ENCODE measurements at regions not wholly inside any gene's neighbourhood (a gene's known extent, or its start where the extent isn't known, plus 50 kb on each side); places are given as distances from the start of the nearest gene placed in this dataset.

- H3K4me3 Mint-ChIP-seq = no peak overlapping the region
- no peak overlapping the region for H3K9ac ChIP-seq (ENCODE audit: extremely low read depth, low read length, poor library complexity, severe bottlenecking)
- peaks cover 6% of the 10 kb centered on the region for H3K9me3 ChIP-seq (ENCODE audit: control insufficient read depth, low read length)
- H3K36me3 ChIP-seq (ENCODE audit: control insufficient read depth, insufficient read depth, low read length) = no peaks in the 10 kb centered on the region
- no peak overlapping the region for H3K27ac ChIP-seq (ENCODE audit: low read depth, low read length)
- TF ChIP-seq, protein P1, sequence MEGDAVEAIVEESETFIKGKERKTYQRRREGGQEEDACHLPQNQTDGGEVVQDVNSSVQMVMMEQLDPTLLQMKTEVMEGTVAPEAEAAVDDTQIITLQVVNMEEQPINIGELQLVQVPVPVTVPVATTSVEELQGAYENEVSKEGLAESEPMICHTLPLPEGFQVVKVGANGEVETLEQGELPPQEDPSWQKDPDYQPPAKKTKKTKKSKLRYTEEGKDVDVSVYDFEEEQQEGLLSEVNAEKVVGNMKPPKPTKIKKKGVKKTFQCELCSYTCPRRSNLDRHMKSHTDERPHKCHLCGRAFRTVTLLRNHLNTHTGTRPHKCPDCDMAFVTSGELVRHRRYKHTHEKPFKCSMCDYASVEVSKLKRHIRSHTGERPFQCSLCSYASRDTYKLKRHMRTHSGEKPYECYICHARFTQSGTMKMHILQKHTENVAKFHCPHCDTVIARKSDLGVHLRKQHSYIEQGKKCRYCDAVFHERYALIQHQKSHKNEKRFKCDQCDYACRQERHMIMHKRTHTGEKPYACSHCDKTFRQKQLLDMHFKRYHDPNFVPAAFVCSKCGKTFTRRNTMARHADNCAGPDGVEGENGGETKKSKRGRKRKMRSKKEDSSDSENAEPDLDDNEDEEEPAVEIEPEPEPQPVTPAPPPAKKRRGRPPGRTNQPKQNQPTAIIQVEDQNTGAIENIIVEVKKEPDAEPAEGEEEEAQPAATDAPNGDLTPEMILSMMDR (conservative IDR thresholded peaks at IDR 0.05) = no peak
- no peaks in the 10 kb centered on the region for H3K36me3 Mint-ChIP-seq (ENCODE audit: low read depth)
- H3K4me3 ChIP-seq (ENCODE audit: low read length) = no peak overlapping the region
- no peak overlapping the region for H3K27ac Mint-ChIP-seq
- H3K4me1 ChIP-seq (ENCODE audit: control insufficient read depth, insufficient read depth, low read length) = no peaks in the 10 kb centered on the region
- no peak for DNase-seq
- H3K27me3 Mint-ChIP-seq (ENCODE audit: insufficient read depth) = peaks cover 18% of the 10 kb centered on the region
- no peaks in the 10 kb centered on the region for H3K27me3 ChIP-seq (ENCODE audit: control insufficient read depth, insufficient read depth, low read length, poor library complexity, severe bottlenecking)
- H3K9me3 Mint-ChIP-seq = peaks cover 4% of the 10 kb centered on the region
- no peaks in the 10 kb centered on the region for H3K4me1 Mint-ChIP-seq
Measured at GRCh38 chr12:105729926-105730325, 399.4 kb downstream of the C12orf75 start.

DNA sequence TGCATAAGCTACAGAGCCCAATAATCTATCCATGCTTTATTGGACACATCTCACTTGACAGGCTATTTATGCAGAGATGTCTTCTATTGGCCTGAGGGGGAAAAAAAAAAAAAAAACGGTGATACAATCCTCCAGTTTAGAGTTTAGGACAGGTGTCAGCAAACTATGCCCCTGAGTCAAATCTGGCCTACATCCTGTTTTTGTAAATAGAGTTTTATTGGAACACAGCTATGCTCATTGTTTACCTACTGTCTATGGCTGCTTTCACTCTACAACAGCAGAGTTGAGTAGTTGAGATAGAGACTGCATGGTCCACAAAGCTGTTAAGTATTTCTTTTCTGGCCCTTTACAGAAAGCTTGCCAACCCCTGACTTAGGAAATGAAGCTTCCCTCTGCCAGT lies 403.1 kb downstream of the C12orf75 start:
- no peak overlapping the region for H3K27ac ChIP-seq (ENCODE audit: low read depth, low read length)

GRCh38 chr12:105736498-105736897 lies 402.3 kb downstream of the NUAK1 start:
- Histone ChIP-seq H3K9me3 (ENCODE audit: control insufficient read depth, low read length) (no peaks in the 10 kb centered on the region), H3K36me3 (ENCODE audit: control insufficient read depth, insufficient read depth, low read length) (no peaks in the 10 kb centered on the region), H3K4me3 (ENCODE audit: low read length) (no peak overlapping the region), H3K4me1 (ENCODE audit: control insufficient read depth, insufficient read depth, low read length) (peaks cover 16% of the 10 kb centered on the region), H3K27ac (ENCODE audit: low read depth, low read length) (no peak overlapping the region), H3K9ac (ENCODE audit: extremely low read depth, low read length, poor library complexity, severe bottlenecking) (no peak overlapping the region), H3K27me3 (ENCODE audit: control insufficient read depth, insufficient read depth, low read length, poor library complexity, severe bottlenecking) (no peaks in the 10 kb centered on the region)
- TF ChIP-seq, protein P1 (conservative IDR thresholded peaks at IDR 0.05) = no peak
- H3K4me1 Mint-ChIP-seq = peaks cover 23% of the 10 kb centered on the region
- WGBS, 2 experiments (ENCODE audit: insufficient coverage in 1 of 2, insufficient read length in 1 of 2) = 45 to 68% methylated on average over 3 to 4 of the region's 5 CpGs
- H3K27ac Mint-ChIP-seq = peak overlapping the region; percentile 83
- no peaks in the 10 kb centered on the region for H3K9me3 Mint-ChIP-seq
- peaks cover 9% of the 10 kb centered on the region for H3K27me3 Mint-ChIP-seq (ENCODE audit: insufficient read depth)
- no peak overlapping the region for H3K4me3 Mint-ChIP-seq
- peak; percentile 89 for DNase-seq
- no peaks in the 10 kb centered on the region for H3K36me3 Mint-ChIP-seq (ENCODE audit: low read depth)

More for the DNA sequence above, 403.1 kb downstream of the C12orf75 start:
- Mint-ChIP-seq H3K36me3 (ENCODE audit: low read depth) (no peaks in the 10 kb centered on the region), H3K4me1 (peaks cover 23% of the 10 kb centered on the region), H3K27me3 (ENCODE audit: insufficient read depth) (peaks cover 18% of the 10 kb centered on the region), H3K27ac (no peak overlapping the region), H3K4me3 (no peak overlapping the region), H3K9me3 (peaks cover 4% of the 10 kb centered on the region)
- H3K9ac ChIP-seq (ENCODE audit: extremely low read depth, low read length, poor library complexity, severe bottlenecking) = no peak overlapping the region
- H3K36me3 ChIP-seq (ENCODE audit: control insufficient read depth, insufficient read depth, low read length) = no peaks in the 10 kb centered on the region
- WGBS, 2 experiments (ENCODE audit: insufficient coverage in 1 of 2, insufficient read length in 1 of 2) = 93% methylated on average over 1 of the region's 1 CpG; no CpG with 5 or more reads in 1 of the 2 experiments
- H3K4me1 ChIP-seq (ENCODE audit: control insufficient read depth, insufficient read depth, low read length) = peaks cover 11% of the 10 kb centered on the region
- DNase-seq = no peak
- TF ChIP-seq, protein P1 (conservative IDR thresholded peaks at IDR 0.05) = no peak
- no peak overlapping the region for H3K4me3 ChIP-seq (ENCODE audit: low read length)
- no peaks in the 10 kb centered on the region for H3K27me3 ChIP-seq (ENCODE audit: control insufficient read depth, insufficient read depth, low read length, poor library complexity, severe bottlenecking)
- H3K9me3 ChIP-seq (ENCODE audit: control insufficient read depth, low read length) = peaks cover 6% of the 10 kb centered on the region

All from endodermal cell (in vitro differentiated cells).